Erythroblast (primary cell): ENCODE measurements at regions not wholly inside any gene's neighbourhood (a gene's known extent, or its start where the extent isn't known, plus 50 kb on each side); places are given as distances from the start of the nearest gene placed in this dataset.
"Not testable (repeated sequence)": the region's sequence is repeated elsewhere in the genome, so short reads cannot be mapped to it uniquely, and the experiment has no call there.

Experiments used
- DNase-seq, 2 experiments: peaks; one replicate each; lab custom pipeline; 2025; lab: John Stamatoyannopoulos, UW
- GATA1 ChIP-seq: IDR thresholded peaks from 2 replicates; pipeline ENCODE4 v1.6.1; 2011; ENCODE audit warnings: low read depth, mild to moderate bottlenecking, control low read depth, low read length, moderate library complexity
- POLR2A ChIP-seq: IDR thresholded peaks from 2 replicates; pipeline ENCODE4 v1.6.1; 2011; ENCODE audit warnings: mild to moderate bottlenecking, low read length

DNA sequence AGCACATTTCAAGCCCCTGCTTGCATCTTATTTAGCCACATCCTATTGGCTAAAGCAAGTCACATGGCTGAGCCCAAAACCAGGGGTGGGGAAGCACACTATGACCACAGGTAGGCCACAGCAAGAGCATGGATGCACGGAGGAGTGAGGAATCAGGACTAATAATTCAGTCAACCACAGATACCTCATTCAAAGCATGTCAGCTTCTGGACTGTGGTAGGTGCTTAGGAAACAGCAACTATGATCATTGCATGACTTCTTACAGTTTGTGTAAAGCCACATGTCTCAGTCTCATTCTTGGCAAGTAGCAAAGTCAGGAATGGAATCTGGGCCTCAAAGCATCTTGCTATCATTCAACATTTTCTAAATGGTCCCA is 79.0 kb upstream of the EMX2 start:
- TF ChIP-seq GATA1 (no peak), POLR2A (no peak)
- no peak for DNase-seq

DNA sequence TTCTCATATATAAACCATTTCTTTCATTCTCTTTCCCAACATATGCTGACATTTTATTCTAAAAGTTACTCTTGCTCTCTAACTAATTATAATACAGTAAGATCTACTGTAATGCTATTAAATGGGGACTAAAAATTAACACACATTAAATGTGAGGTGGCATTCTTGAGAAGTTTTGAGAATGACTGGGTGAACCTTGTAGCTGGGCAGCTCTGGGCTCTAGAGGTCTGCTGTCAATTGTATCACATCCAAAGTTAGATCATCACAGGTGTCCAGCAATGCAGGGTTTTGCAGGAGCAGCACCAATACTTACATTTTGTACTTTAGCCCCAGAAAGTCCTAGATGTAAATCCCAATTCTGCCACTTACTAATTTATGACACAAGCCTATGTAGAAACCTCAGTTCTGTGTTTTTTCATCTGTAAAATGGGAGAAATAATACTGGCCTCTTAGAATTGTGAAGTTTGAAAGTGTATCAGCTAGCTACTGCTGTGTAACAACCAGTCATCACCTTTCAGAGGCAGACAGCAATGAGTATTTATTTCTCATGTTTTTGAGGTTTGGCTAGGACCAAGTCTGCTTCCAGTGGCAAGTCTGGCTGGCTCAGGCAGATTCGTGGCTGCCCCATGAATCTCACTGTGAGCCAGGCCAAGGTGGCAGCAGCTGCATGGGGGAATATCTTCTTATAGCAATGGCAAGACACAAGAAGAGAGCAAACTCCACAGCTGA is 79.6 kb upstream of the EMX2 start:
- DNase-seq, result no peak
- TF ChIP-seq POLR2A, result no peak
- no peak for TF ChIP-seq GATA1

DNA sequence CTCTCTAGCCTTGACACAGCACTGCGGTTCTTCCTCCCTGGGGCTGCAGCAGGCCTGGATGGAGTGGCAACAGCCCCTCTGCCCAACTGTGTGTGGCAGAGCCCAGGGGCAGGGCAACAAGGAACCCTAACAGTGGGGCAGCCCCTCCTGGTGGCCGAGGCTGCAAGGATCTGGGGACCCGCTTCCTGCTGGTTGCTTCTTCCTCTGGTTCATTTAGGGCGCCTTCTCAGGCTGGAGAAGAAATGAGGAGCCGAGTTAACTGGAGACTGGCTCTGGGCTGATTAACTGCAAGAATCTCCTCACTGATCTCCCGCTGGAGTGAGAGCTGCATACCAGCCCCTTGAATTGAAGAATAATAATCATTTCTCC is 80.1 kb upstream of the EMX2 start:
- TF ChIP-seq GATA1 (no peak), POLR2A (no peak)
- DNase-seq, result peak; percentile 32 to 40

DNA sequence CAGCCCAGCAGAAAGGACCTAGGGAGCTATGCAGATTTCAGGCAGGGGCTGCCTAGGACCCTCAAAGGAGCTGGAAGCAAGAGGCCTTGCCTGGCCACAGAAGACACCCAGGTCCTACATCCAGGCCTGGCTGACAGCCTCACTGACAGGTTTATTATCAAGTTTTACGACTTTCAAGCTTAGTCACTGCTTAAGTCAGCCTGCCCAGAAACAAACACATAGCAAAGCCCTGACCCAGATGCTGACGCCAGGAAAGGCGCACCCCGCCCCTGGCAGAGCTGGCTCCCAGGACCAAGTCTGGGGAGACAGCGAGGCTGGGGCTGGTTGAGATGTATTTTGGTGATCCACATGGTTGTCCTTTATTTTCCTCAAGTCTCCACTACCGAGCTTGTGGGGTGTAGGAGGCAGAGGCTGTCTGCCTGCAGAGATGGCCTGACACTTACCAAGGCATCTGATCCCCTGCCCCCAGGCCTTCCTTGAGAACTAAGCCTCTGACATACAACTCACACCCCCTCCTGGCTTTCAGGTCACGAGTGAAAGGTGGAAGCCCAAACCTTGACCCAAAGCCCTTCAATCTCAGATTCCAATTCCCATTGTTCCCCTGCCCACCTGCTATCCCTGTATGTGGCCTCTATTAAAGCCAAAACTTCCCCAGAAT is 80.7 kb upstream of the EMX2 start:
- peak in 1 of 2 experiments; percentile 11 for DNase-seq
- no peak for TF ChIP-seq GATA1
- no peak for TF ChIP-seq POLR2A

DNA sequence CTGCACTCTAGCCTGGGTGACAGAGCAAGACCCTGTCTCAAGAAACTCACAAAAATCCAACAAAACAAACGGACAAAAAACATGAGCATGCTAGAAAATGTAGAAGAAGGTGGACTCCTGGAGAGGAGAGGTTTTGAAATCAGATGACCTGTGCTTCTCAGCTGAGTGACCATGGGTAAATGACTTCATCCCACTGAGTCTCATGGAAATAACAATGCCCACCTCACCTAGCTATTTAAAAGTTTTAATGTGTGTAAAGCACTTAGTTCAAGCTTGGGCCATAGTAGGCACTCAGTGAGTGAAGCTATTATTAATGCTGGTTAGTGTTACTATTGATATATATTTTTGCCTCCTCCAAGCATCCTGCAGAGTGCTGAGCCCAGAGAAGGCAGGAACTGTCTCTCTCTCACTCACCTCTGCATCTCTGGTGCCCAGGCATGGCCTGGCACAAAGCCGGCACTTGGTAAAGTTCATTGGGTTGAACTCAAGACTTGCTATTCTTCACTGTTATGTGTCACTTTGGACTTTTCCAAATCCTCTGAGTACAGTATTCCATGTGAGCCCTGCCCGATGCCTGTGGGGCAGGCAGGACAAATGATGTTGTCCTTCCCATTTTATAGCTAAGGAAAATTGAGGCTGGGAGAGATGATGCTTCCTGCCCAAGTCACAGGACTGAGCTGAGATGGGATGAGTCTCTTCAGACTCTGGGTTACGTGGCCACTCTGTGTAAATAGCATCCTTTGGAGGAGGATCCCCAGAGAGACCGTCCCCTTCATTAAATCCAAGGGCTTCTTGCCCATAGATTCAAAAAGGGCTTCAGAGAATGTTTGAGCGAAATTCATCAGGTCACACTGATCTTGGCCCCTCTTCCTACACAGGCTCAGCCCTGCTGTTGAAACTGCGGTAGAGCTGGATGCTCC is 81.4 kb upstream of the EMX2 start:
- no peak for DNase-seq
- TF ChIP-seq POLR2A, result no peak
- TF ChIP-seq GATA1, result no peak

DNA sequence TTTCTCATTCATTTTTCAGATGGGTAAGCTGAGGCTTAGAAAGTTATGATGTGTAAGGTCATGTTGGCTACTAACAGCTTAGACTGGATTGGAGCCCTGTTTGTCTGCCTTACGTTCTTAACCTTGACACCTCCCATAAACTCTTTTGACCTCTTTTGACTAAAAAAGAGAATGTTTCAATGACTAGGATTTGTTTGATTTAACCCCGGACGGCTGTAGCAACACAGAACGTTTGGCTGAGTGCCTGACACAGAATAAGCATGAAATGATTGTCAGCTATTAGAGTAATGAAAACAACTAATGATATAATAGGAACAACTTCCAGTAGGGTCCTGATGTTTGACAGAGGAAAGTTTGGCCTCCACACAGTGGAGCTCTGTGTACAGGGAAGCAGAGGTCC is 83.3 kb upstream of the PDZD8 start:
- TF ChIP-seq GATA1 (no peak), POLR2A (no peak)
- no peak for DNase-seq

DNA sequence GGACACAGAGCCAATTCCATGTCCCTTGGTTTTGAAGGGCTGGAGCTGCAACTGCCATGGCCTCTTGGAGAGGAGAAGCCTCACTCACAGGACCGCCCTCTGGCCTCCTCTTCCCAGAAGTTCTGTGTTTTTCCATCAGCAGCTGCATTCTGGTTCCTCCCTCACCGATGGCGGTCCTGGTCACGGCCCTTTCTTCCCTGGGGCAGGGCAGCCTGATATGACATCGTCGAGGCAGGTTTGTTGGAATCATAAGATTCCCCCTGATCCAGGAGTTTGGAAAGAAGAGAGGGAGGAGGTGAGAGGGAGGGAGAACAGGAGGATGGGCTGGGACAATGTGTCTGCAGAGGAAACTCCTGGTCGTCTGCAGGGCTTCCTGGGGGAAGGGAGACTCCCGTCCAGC is 82.7 kb upstream of the PDZD8 start:
- no peak for DNase-seq
- TF ChIP-seq GATA1 (no peak), POLR2A (no peak)

DNA sequence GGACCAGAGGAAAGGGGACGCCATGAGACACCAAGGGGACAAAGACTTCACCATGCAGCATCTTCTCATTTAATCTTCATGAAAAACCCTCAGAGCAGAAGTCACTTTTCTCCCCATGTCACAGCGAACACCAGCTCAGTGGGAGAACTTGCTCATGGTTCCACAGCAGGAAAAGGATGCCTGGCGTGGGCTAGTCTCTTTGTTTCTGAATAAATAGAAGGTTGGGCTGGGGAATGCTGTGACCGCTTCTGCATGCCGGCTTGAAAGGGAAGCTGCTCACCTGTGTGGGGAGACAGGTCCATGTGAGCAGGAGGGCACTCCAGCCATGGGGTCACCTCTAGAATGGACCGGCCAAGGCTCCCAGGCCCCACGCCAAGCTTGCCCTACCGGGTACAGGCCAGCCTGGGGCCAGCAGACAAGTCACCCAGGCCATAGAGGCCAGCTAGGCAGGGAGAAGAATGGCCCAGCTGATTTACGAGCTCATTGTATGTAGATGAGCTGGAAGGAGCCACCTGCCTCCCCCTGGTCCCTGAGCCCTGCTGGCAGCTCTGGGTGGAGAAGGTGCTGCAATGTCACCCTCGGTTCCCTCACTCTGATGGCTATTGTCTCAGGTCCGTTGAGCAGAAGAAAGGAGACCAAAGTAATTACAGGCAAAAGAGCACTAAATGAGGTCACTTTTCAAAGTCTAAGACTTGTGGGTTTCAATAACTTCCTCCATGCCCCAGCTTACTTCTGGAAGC is 82.0 kb upstream of the PDZD8 start:
- TF ChIP-seq GATA1, result no peak
- no peak for TF ChIP-seq POLR2A
- DNase-seq, result no peak

DNA sequence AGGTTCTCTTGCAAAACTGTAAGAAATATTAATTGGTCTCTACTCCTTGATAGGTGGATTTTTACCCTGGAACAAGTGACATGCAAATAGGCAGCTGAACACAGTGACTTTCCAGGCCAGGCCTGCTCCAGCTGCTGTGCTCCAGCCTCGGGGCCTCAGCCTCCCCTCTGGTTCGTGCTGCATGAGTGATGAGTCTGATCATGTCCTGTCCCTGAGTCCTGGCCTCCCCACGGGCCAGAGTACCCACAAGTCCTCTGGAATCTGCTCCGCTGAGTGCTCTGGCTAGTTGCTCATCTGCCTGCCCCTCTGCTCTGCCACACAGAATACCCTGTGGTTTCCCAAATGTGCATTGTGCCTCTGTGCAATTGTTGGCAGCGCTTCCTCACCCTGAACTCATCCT is 80.1 kb upstream of the PDZD8 start:
- TF ChIP-seq POLR2A (no peak), GATA1 (no peak)
- DNase-seq, result no peak

DNA sequence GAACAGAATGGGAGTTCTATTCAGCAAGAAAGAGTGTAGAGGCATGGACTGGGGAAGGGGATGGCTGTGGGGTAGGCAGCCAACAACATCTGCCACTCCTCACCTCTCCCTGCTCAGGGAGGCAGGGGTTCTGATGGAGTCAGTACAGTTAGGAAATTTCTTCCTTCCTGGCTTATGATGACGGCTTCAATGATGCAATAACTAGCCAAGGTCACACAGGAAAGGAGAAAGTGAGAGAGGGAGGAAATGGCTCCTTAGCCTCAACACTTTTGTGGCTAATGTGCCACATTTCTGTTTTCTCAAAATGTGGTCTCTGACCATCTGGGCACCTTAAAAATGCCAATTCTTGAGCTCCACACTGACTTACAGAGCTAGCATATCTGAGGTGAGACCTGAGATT is 79.3 kb upstream of the PDZD8 start:
- TF ChIP-seq POLR2A, result no peak
- TF ChIP-seq GATA1, result no peak
- no peak for DNase-seq

DNA sequence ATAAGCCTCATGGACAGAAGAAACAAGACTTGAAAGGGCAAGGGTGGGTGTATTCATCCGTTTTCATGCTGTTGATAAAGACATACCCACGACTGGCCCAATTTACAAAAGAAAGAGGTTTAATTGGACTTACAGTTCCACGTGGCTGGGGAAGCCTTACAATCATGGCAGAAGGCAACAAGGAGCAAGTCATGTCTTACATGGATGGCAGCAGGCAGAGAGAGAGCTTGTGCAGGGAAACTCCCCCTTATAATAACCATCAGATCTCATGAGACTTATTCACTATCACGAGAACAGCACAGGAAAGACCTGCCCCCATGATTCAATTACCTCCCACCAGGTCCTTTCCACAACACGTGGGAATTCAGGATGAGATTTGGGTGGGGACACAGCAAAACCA is 78.2 kb upstream of the PDZD8 start:
- not testable (repeated sequence) for DNase-seq

DNA sequence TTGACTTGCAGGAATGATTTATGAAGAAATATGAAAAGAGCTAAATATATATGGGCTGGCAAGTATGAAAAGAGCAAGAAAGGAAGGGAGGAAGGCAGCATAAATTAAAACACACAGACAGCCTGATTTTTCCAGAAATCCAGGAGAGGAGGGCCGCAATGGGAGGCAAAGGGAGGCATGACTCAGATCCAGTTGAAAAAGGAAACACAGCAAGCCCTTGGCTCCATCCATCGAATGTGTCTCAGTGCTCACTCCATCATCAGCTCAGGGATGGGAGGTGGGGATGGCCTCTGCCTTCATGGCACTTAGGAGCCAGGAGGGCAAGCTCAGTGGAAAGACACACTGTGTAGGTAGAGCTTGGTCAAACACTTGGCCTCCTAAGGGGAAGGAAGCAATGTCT is 75.7 kb upstream of the PDZD8 start:
- no peak for DNase-seq
- TF ChIP-seq POLR2A (no peak), GATA1 (no peak)

DNA sequence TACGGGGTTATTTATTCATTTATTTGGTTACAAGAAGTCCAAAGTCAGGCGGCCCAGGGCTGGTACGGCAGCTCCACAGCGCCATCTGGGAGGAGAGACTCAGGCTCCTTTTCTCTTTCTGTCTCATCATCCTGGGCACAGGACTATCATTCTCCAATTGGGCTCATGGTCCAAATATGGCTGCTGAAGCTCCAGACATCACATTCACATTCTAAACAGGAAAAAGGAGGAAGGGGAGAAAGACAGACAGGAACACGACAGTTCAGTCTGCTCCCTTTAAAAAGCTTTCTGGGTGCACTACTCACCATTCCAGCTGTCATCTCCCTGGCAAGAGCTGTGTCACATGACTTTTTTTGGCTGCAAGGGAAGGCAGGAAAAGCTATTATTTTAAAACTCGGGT is 74.4 kb upstream of the PDZD8 start:
- TF ChIP-seq GATA1, result no peak
- TF ChIP-seq POLR2A, result no peak
- peak; percentile 48 to 53 for DNase-seq

DNA sequence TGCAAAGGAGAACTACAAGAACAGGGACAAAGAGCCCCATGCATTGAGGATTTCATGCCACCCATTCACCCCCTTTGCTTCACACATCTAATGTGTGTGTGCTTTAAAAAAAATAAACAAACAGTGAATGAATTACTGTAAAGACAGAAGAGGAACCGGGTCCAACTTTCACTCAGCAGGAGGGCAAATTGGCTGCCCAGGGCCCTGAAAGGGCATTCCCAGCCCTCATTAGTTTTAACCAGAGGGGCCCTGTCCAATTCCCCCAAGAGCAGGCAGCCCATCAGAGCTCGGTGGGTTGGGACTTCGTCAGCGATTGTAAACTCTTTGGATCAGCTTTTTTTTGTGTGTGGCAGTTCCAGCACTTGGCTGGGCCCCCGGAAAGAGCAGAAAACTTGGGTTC is 73.6 kb upstream of the PDZD8 start:
- no peak for DNase-seq
- TF ChIP-seq GATA1, result no peak
- TF ChIP-seq POLR2A, result no peak
